A673 (cell line): ENCODE measurements at regions not wholly inside any gene's neighbourhood (a gene's known extent, or its start where the extent isn't known, plus 50 kb on each side); places are given as distances from the start of the nearest gene placed in this dataset.

Experiments used
- BruUV-seq: library from RNA; stranded (reverse); fragments of 400-500 nt; replicated peaks from 2 replicates; lab custom pipeline; 2021; lab: Mats Ljungman, UMichigan
- CTCF ChIA-PET: fragments of 300-600 bp; sonication (Branson Sonifier 250); formaldehyde crosslinking; loops from one replicate; lab custom pipeline; 2022; ENCODE audit warnings: antibody characterized with exemption; lab: Charles Lee
- POLR2A ChIA-PET: fragments of 300-600 bp; sonication (Branson Sonifier 250); formaldehyde crosslinking; loops from one replicate; lab custom pipeline; 2022; ENCODE audit warnings: antibody characterized with exemption; ENCODE audit not compliant: low non-redundant PET; lab: Charles Lee
- DNase-seq: peaks from one replicate; pipeline ENCODE4 v3.0.0-alpha.2; 2015; ENCODE audit warnings: low spot score
- H3K27ac ChIP-seq: fragments of 200-600 bp; sonication (generic); 2 replicates; pipeline ENCODE4 v1.5.1; 2016; ENCODE audit warnings: mixed run types, low read depth, mild to moderate bottlenecking, mixed read lengths, antibody characterized with exemption, low read length; ENCODE audit not compliant: poor library complexity, severe bottlenecking
- H3K27me3 ChIP-seq: fragments of 200-600 bp; sonication (generic); replicated peaks from 2 replicates; pipeline ENCODE4 v1.6.1; 2017; ENCODE audit warnings: mixed run types, low read depth, mild to moderate bottlenecking, mixed read lengths, antibody characterized with exemption, low read length; ENCODE audit not compliant: insufficient read depth, poor library complexity
- H3K36me3 ChIP-seq: fragments of 200-600 bp; sonication (generic); 2 replicates; pipeline ENCODE4 v1.6.1; 2016; ENCODE audit warnings: mixed run types, mild to moderate bottlenecking, mixed read lengths, antibody characterized with exemption, low read length; ENCODE audit not compliant: insufficient read depth, poor library complexity, severe bottlenecking
- H3K4me1 ChIP-seq: fragments of 200-600 bp; sonication (generic); 2 replicates; pipeline ENCODE4 v1.6.1; 2017; ENCODE audit warnings: mixed run types, mild to moderate bottlenecking, mixed read lengths, antibody characterized with exemption, low read length; ENCODE audit not compliant: insufficient read depth, poor library complexity, severe bottlenecking
- H3K4me3 ChIP-seq: fragments of 200-600 bp; sonication (generic); 2 replicates; pipeline ENCODE4 v1.5.1; 2016; ENCODE audit warnings: low read depth, mixed run types, mild to moderate bottlenecking, mixed read lengths, low read length; ENCODE audit not compliant: poor library complexity, severe bottlenecking
- H3K9me3 ChIP-seq: fragments of 200-600 bp; sonication (generic); 2 replicates; pipeline ENCODE4 v1.6.1; 2016; ENCODE audit warnings: mixed run types, low read depth, mild to moderate bottlenecking, mixed read lengths, antibody characterized with exemption, low read length; ENCODE audit not compliant: poor library complexity, severe bottlenecking
- EZH2 ChIP-seq: fragments of 200-600 bp; sonication (generic); IDR thresholded peaks from 2 replicates; pipeline ENCODE4 v1.6.1; 2017; ENCODE audit warnings: borderline replicate concordance, low read depth, mild to moderate bottlenecking, mixed read lengths, antibody characterized with exemption, low read length; ENCODE audit not compliant: poor library complexity, severe bottlenecking
- intact Hi-C: fragments of 100-400 bp; cut with micrococcal nuclease; formaldehyde crosslinking; loops from one replicate; pipeline ENCODE4 v1.10.0; 2022; ENCODE audit not compliant: unreplicated experiment
- TF ChIP-seq, protein P1 (sequence below): fragments of 300-800, 200-600 bp; sonication (generic); conservative IDR thresholded peaks from 2 replicates; pipeline ENCODE4 v1.5.1; 2017; ENCODE audit warnings: low read depth, mild to moderate bottlenecking, antibody characterized with exemption, low read length, moderate library complexity, mixed read lengths

DNA sequence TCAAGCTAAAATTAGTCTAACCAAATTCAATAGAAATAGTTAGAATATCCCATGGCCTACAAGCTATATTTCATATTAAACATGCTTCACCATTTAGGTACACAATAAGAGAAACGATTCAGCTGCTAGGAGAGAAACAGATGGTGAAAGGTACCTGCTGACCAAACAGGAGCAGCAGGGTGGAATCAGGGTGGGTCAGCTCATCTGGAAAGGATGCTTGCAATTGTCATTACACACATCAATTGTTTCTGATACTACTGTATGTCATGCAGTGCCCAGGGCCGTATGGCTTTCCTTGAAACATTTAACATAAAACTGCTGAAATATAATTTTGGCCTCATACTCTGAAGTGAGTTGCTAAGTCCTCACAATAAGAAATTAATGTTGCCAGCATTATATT lies 776.0 kb downstream of the DACH1 start:
- no peak for TF ChIP-seq EZH2
- TF ChIP-seq, protein P1, sequence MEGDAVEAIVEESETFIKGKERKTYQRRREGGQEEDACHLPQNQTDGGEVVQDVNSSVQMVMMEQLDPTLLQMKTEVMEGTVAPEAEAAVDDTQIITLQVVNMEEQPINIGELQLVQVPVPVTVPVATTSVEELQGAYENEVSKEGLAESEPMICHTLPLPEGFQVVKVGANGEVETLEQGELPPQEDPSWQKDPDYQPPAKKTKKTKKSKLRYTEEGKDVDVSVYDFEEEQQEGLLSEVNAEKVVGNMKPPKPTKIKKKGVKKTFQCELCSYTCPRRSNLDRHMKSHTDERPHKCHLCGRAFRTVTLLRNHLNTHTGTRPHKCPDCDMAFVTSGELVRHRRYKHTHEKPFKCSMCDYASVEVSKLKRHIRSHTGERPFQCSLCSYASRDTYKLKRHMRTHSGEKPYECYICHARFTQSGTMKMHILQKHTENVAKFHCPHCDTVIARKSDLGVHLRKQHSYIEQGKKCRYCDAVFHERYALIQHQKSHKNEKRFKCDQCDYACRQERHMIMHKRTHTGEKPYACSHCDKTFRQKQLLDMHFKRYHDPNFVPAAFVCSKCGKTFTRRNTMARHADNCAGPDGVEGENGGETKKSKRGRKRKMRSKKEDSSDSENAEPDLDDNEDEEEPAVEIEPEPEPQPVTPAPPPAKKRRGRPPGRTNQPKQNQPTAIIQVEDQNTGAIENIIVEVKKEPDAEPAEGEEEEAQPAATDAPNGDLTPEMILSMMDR: no peak
- CTCF ChIA-PET: no interaction called here
- Histone ChIP-seq H3K27ac (no peak overlapping the region), H3K4me1 (no peaks in the 10 kb centered on the region), H3K27me3 (no peaks in the 10 kb centered on the region), H3K9me3 (no peaks in the 10 kb centered on the region), H3K36me3 (no peaks in the 10 kb centered on the region), H3K4me3 (no peak overlapping the region)
- no TSS peak for BruUV-seq
- intact Hi-C loops: no loop called here
- DNase-seq: no peak
- POLR2A ChIA-PET: no interaction called here

DNA sequence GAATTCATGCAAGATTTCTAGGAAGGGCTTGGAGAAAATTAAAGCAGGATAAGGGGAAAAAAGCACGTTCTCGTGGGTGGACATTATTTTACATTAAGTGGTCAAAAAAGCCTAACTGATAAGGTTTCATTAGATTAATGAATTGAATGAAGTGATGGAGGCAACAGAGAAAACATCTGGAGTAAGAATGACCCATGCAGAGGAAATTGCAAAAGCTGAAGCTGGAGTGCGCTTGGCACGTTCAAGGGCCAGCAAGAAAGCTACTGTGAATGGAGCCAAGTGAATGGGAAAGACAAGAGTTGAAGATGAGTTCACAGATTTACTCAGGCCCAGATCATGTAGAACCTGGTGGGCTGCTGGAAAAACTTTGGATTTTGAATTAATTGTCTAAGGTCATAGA lies 777.9 kb downstream of the DACH1 start:
- H3K4me3 ChIP-seq: no peak overlapping the region
- no peak for DNase-seq
- no peak overlapping the region for H3K27ac ChIP-seq
- POLR2A ChIA-PET: no interaction called here
- intact Hi-C loops: no loop called here
- H3K4me1 ChIP-seq: no peaks in the 10 kb centered on the region
- CTCF ChIA-PET: no interaction called here
- BruUV-seq: no TSS peak
- no peaks in the 10 kb centered on the region for H3K27me3 ChIP-seq
- no peaks in the 10 kb centered on the region for H3K9me3 ChIP-seq
- no peaks in the 10 kb centered on the region for H3K36me3 ChIP-seq
- TF ChIP-seq, protein P1: no peak
- no peak for TF ChIP-seq EZH2

- no TSS peak for BruUV-seq
- Histone ChIP-seq H3K27me3 (no peaks in the 10 kb centered on the region), H3K36me3 (no peaks in the 10 kb centered on the region), H3K27ac (no peak overlapping the region), H3K4me3 (no peak overlapping the region), H3K9me3 (no peaks in the 10 kb centered on the region), H3K4me1 (no peaks in the 10 kb centered on the region)
- POLR2A ChIA-PET: no interaction called here
- no peak for TF ChIP-seq EZH2
- TF ChIP-seq, protein P1: no peak
- intact Hi-C loops: no loop called here
- CTCF ChIA-PET: no interaction called here
- DNase-seq: no peak
These were observed 779.6 kb downstream of the DACH1 start for GRCh38 chr13:71087432-71087831.
